Panc1 (cell line): ENCODE measurements at regions not wholly inside any gene's neighbourhood (a gene's known extent, or its start where the extent isn't known, plus 50 kb on each side); places are given as distances from the start of the nearest gene placed in this dataset.

ENCODE experiments used
- ATAC-seq: fragments of 200-7000 bp; cut with Tn5 transposase; 2 replicates; pipeline ENCODE4 v1.9.1; 2020; ENCODE audit warnings: mild to moderate bottlenecking, moderate library complexity
- BruUV-seq: library from RNA; stranded (reverse); fragments of 400-500 nt; replicated peaks from 2 replicates; lab custom pipeline; 2021; lab: Mats Ljungman, UMichigan
- CTCF ChIA-PET: fragments of 300-600 bp; sonication (Branson Sonifier 250); formaldehyde crosslinking; loops from one replicate; lab custom pipeline; 2022; ENCODE audit warnings: antibody characterized with exemption; lab: Charles Lee
- POLR2A ChIA-PET: fragments of 300-600 bp; sonication (Branson Sonifier 250); formaldehyde crosslinking; loops from one replicate; lab custom pipeline; 2022; ENCODE audit warnings: antibody characterized with exemption; lab: Charles Lee
- DNase-seq: peaks from one replicate; pipeline ENCODE4 v3.0.0-alpha.2; 2010; ENCODE audit warnings: low read depth, low spot score
- H3K27ac ChIP-seq: 2 replicates; pipeline ENCODE4 v1.5.1; 2011; ENCODE audit warnings: mild to moderate bottlenecking, low read length, inconsistent platforms
- H3K27me3 ChIP-seq: fragments of 200-500 bp; sonication (Bioruptor generic); 2 replicates; pipeline ENCODE4 v1.6.0; 2014; ENCODE audit warnings: low read length, inconsistent platforms; ENCODE audit not compliant: control insufficient read depth, insufficient read depth
- H3K36me3 ChIP-seq: fragments of 200-500 bp; sonication (Bioruptor generic); 2 replicates; pipeline ENCODE4 v1.5.1; 2014; ENCODE audit warnings: inconsistent platforms, mild to moderate bottlenecking, low read length, moderate library complexity; ENCODE audit not compliant: control insufficient read depth, insufficient read depth
- H3K4me1 ChIP-seq: 2 replicates; pipeline ENCODE4 v1.5.1; 2011; ENCODE audit warnings: inconsistent platforms, mild to moderate bottlenecking, low read length, moderate library complexity; ENCODE audit not compliant: control insufficient read depth, insufficient read depth
- H3K4me3 ChIP-seq, 2 experiments: 2 replicates each; pipeline ENCODE4 v1.5.1; 2011 to 2012; ENCODE audit warnings: low read depth in 2 of 2, low read length in 2 of 2, mild to moderate bottlenecking in 2 of 2, inconsistent platforms in 1 of 2, moderate library complexity in 1 of 2
- H3K9me3 ChIP-seq: fragments of 200-500 bp; sonication (Bioruptor generic); 2 replicates; pipeline ENCODE4 v1.5.1; 2014; ENCODE audit warnings: low read depth, mild to moderate bottlenecking, inconsistent platforms, low read length, moderate library complexity; ENCODE audit not compliant: control insufficient read depth, insufficient read depth
- CTCF ChIP-seq: fragments of 450-650 bp; IDR thresholded peaks from 2 replicates; pipeline ENCODE4 v1.5.1; 2017; ENCODE audit warnings: mild to moderate bottlenecking
- POLR2AphosphoS5 ChIP-seq: IDR thresholded peaks from 2 replicates; pipeline ENCODE4 v1.6.1; 2012; ENCODE audit warnings: mild to moderate bottlenecking, low read depth, low read length, moderate library complexity
- REST ChIP-seq, 2 experiments: IDR thresholded peaks; 2 replicates each; pipeline ENCODE4 v1.6.1; 2011 to 2012; ENCODE audit warnings: low read depth in 2 of 2, control low read depth in 1 of 2, low read length in 1 of 2, mild to moderate bottlenecking in 1 of 2, moderate library complexity in 1 of 2; ENCODE audit not compliant: insufficient read depth in 1 of 2
- SIN3A ChIP-seq: IDR thresholded peaks from 2 replicates; pipeline ENCODE4 v1.6.1; 2012; ENCODE audit warnings: low read depth, mild to moderate bottlenecking, low read length, moderate library complexity, borderline replicate concordance; ENCODE audit not compliant: insufficient read depth
- TCF7L2 ChIP-seq: IDR thresholded peaks from 2 replicates; pipeline ENCODE4 v1.6.1; 2011; ENCODE audit warnings: mild to moderate bottlenecking, low read depth, low read length, inconsistent platforms
- in situ Hi-C: cut with HindIII; loops from 2 replicates; pipeline ENCODE4 v1.10.0; 2016; ENCODE audit warnings: low sequenced_read_pairs, low pct_unique_long_range_greater_than_20kb
- intact Hi-C: fragments of 100-400 bp; cut with micrococcal nuclease; formaldehyde crosslinking; loops from one replicate; pipeline ENCODE4 v1.10.0; 2022; ENCODE audit not compliant: unreplicated experiment

- in situ Hi-C loops: loop anchor here (25.0 kb wide), 1 partner anchor 676 kb away; no protein-coding TSS in a partner anchor
- CTCF ChIA-PET: interaction anchor here (0.6 kb wide), 1 partner anchor 451 kb away, joined by 3 read pairs; no protein-coding TSS in a partner anchor
Measured at GRCh38 chr11:128161436-128161835, 425.9 kb downstream of the ETS1 start.

GRCh38 chr11:128158860-128159259 is 428.5 kb downstream of the ETS1 start:
- ChIA-PET POLR2A (no interaction called here), CTCF (interaction anchor here (0.6 to 0.7 kb wide), 2 partner anchors 36 to 201 kb away, joined by 3 read pairs; no protein-coding TSS in a partner anchor)
- Histone ChIP-seq H3K27ac (no peak overlapping the region), H3K4me3 (no peak overlapping the region), H3K36me3 (no peaks in the 10 kb centered on the region), H3K9me3 (no peaks in the 10 kb centered on the region), H3K27me3 (peaks cover 7% of the 10 kb centered on the region; the same call in 1 of the 2 replicates), H3K4me1 (no peaks in the 10 kb centered on the region)
- TF ChIP-seq TCF7L2 (no peak), POLR2AphosphoS5 (no peak), CTCF (no peak), SIN3A (no peak)
- no peak for ATAC-seq
- DNase-seq: no peak
- no TSS peak for BruUV-seq
- intact Hi-C loops (loop anchor here (1.0 to 5.0 kb wide), 4 partner anchors 128 to 1717 kb away; no protein-coding TSS in a partner anchor), in situ Hi-C loops (loop anchor here (25.0 kb wide), 1 partner anchor 678 kb away; no protein-coding TSS in a partner anchor)

More at GRCh38 chr11:128161436-128161835, 425.9 kb downstream of the ETS1 start:
- Histone ChIP-seq H3K27ac (no peak overlapping the region), H3K9me3 (no peaks in the 10 kb centered on the region), H3K4me1 (no peaks in the 10 kb centered on the region), H3K4me3 (no peak overlapping the region), H3K27me3 (peaks cover 5% of the 10 kb centered on the region; the same call in 1 of the 2 replicates), H3K36me3 (no peaks in the 10 kb centered on the region)
- TF ChIP-seq POLR2AphosphoS5 (no peak), SIN3A (no peak), CTCF (no peak), TCF7L2 (no peak), REST (IDR thresholded peaks at IDR 0.05; ENCODE audit: insufficient read depth in 1 of 2, low read depth in 2 of 2, low read length in 1 of 2) (no peak)
- BruUV-seq: no TSS peak
- intact Hi-C loops: no loop called here
- POLR2A ChIA-PET: no interaction called here
- ATAC-seq (no peak), DNase-seq (no peak)
